Stimulated activated CD8-positive, alpha-beta memory T cell treated with anti-CD3 and anti-CD28 coated beads, Interleukin-4, amount 100 ng/mL, for 24 hours (primary cell): ENCODE measurements at regions not wholly inside any gene's neighbourhood (a gene's known extent, or its start where the extent isn't known, plus 50 kb on each side); places are given as distances from the start of the nearest gene placed in this dataset.

Experiments used
- DNase-seq: peaks from one replicate; pipeline ENCODE4 v3.0.0-alpha.2; 2020; ENCODE audit warnings: low read depth

DNA sequence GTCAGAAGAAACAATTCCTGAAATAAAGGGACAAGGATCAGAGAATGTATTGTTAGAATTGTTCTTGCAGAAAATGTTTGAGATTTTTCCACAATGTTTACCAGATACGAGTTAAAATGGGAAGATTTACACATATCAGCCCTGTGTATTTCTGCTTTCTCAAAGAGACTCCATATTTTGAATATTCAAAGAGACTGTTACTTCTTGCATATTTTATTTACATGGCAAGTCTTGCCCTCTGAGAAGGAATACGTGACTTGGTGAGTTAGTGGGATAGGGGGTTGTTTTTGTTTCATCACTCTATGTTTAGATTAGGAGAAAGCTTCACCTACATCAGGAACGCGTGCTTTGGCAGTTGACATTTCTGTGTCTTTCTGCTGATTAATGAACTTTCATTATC, 56.1 kb upstream of the ZDHHC17 start:
- DNase-seq = no peak

DNA sequence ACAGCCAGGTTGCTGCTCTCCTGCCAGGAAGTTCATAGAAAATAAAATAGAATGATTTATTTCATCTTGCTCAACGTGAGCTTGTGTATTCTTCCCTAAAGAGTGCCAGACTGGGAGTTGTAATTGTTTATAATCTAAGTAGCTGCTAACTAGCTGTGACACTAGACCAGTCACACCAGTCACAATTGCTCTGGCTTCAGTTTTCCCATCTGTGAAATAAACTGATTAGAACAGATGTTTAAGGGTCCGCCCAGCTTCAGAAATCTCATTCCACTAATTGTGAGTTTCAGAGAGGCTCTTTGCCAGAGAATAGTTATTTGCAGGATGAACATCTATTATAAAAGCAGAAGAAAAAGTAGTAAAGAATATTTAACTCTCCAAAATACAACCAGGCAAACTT, 55.6 kb upstream of the ZDHHC17 start:
- DNase-seq = no peak

DNA sequence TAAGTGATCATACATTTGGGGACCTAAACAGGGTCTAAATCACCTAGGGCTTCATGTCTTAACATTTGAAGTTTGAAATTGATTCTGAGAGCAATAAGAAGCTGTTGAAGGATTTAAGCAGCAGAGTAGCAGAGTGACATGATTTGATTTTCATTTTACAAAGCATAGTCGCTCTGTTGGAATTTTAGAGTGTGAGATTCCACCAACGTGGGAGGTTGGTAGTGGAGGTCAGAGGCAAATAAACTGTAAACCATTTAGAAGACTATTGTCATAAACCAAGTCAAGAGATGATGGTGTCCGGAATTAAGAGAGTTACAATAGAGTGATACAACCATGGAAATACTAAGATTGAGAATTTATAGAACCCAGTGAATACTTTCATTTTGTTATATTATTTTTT, 52.7 kb upstream of the ZDHHC17 start:
- DNase-seq = no peak

DNA sequence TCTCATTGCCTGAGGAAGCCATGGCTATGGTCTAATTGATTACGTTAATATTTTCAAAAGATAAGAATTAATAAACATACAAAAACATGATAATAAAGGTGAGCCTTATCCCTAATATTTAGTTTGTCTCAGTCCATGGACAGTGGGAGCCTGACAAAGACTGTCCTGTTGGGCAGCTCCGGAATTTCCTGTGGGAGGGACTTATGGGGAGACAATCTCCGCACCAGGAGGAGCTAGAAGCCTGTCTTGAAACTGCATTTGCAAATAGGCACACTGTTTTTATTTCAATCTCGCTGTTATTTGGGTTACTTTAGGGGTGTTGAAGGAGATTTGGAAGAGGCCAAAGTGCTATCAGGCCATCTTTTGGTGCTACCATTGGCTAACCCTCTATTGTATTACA, 50.8 kb upstream of the ZDHHC17 start:
- DNase-seq = no peak

DNA sequence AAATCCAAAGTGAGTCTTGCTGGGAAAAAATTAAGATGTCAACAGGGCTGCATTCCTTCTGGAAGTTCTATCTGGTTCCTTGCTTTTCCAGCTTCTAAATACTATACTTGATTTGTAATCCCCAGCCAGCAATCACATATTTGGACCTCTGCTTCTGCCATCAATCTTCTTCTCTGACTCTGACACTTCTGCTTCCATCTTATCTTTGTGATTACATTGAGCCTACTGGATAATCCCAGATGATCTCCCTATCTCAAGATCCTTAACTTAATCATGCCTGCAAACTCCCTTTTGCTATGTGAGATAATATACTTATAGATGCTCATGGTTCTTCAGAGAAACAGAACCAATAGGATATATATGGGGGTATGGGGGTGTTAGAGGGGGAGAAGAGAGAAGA, 49.9 kb upstream of the ZDHHC17 start:
- DNase-seq = no peak
